Chondrocyte (in vitro differentiated cells): ENCODE measurements at regions not wholly inside any gene's neighbourhood (a gene's known extent, or its start where the extent isn't known, plus 50 kb on each side); places are given as distances from the start of the nearest gene placed in this dataset.

Source experiments
- DNase-seq: peaks from one replicate; pipeline ENCODE4 v3.0.0; 2021; ENCODE audit warnings: mixed read lengths, low spot score
- H3K27ac Mint-ChIP-seq: one replicate; pipeline ENCODE4 v1.8.0; 2021; ENCODE audit warnings: mild to moderate bottlenecking, moderate library complexity, mixed read lengths; ENCODE audit not compliant: unreplicated experiment
- H3K27me3 Mint-ChIP-seq: 2 replicates; pipeline ENCODE4 v1.8.0; 2021; ENCODE audit warnings: low read depth, mixed read lengths
- H3K36me3 Mint-ChIP-seq: 2 replicates; pipeline ENCODE4 v1.8.0; 2021; ENCODE audit warnings: low read depth, mixed read lengths
- H3K4me1 Mint-ChIP-seq: 2 replicates; pipeline ENCODE4 v1.8.0; 2021; ENCODE audit warnings: low read depth, mild to moderate bottlenecking, mixed read lengths
- H3K4me3 Mint-ChIP-seq: one replicate; pipeline ENCODE4 v1.8.0; 2021; ENCODE audit warnings: mild to moderate bottlenecking, moderate library complexity, mixed read lengths; ENCODE audit not compliant: unreplicated experiment
- H3K9me3 Mint-ChIP-seq: 2 replicates; pipeline ENCODE4 v1.8.0; 2021; ENCODE audit warnings: low read depth, mixed read lengths
- TF ChIP-seq, protein P1 (sequence below): fragments of 200-600 bp; sonication (generic); IDR thresholded peaks from 2 replicates; pipeline ENCODE4 v1.5.0; 2021; ENCODE audit warnings: antibody characterized with exemption, mild to moderate bottlenecking, moderate library complexity

DNA sequence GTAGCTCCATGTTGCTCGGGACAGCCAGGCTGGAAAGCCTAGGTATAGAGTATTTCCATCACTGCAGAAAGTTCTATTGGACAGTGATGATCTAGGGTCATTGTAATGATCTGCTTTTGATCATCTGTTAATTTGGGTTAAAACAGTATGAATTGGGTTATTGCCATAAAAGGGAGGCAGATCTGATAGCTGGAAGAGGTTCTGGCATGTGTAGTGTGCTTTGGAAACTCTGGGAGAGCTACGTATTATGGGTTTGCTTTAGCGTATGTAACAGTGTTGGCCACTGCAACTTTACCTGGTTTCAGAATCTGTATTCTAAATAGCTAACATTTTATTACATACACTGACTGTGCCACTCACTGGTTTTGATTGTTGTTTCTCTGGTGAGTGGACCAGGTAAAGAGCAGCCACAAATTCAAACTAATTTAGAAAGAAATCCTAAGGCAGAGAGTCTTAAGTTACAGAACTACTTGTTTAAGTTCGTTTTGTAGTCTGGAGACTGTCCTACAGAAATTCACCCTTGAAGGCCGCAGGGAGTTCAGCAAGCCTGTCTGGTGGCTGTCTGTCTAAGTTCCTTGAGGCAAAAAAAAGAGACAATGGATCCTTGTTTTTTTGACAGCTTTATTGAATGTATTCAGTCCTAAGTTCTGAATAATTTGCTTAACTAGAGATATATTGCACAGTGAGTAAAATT is 300.3 kb downstream of the PRL start:
- Mint-ChIP-seq H3K27ac (peak overlapping the region; percentile 65), H3K27me3 (no peaks in the 10 kb centered on the region), H3K9me3 (no peaks in the 10 kb centered on the region), H3K4me1 (peaks cover 58% of the 10 kb centered on the region), H3K36me3 (no peaks in the 10 kb centered on the region), H3K4me3 (no peak overlapping the region)
- TF ChIP-seq, protein P1, sequence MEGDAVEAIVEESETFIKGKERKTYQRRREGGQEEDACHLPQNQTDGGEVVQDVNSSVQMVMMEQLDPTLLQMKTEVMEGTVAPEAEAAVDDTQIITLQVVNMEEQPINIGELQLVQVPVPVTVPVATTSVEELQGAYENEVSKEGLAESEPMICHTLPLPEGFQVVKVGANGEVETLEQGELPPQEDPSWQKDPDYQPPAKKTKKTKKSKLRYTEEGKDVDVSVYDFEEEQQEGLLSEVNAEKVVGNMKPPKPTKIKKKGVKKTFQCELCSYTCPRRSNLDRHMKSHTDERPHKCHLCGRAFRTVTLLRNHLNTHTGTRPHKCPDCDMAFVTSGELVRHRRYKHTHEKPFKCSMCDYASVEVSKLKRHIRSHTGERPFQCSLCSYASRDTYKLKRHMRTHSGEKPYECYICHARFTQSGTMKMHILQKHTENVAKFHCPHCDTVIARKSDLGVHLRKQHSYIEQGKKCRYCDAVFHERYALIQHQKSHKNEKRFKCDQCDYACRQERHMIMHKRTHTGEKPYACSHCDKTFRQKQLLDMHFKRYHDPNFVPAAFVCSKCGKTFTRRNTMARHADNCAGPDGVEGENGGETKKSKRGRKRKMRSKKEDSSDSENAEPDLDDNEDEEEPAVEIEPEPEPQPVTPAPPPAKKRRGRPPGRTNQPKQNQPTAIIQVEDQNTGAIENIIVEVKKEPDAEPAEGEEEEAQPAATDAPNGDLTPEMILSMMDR: no peak
- no peak for DNase-seq

- H3K4me1 Mint-ChIP-seq: peaks cover 55% of the 10 kb centered on the region
- TF ChIP-seq, protein P1: no peak
- no peak for DNase-seq
- H3K9me3 Mint-ChIP-seq: no peaks in the 10 kb centered on the region
- H3K27me3 Mint-ChIP-seq: no peaks in the 10 kb centered on the region
- H3K4me3 Mint-ChIP-seq: no peak overlapping the region
- no peaks in the 10 kb centered on the region for H3K36me3 Mint-ChIP-seq
- H3K27ac Mint-ChIP-seq: peak overlapping the region; percentile 65
Observed at GRCh38 chr6:21997119-21998037, 299.5 kb downstream of the PRL start.

- Mint-ChIP-seq H3K9me3 (no peaks in the 10 kb centered on the region), H3K4me1 (peaks cover 60% of the 10 kb centered on the region), H3K27ac (peak overlapping the region; percentile 78), H3K36me3 (no peaks in the 10 kb centered on the region), H3K4me3 (no peak overlapping the region), H3K27me3 (no peaks in the 10 kb centered on the region)
- no peak for DNase-seq
- TF ChIP-seq, protein P1: no peak
Observed at GRCh38 chr6:21998582-21998981, 298.3 kb downstream of the PRL start.

DNA sequence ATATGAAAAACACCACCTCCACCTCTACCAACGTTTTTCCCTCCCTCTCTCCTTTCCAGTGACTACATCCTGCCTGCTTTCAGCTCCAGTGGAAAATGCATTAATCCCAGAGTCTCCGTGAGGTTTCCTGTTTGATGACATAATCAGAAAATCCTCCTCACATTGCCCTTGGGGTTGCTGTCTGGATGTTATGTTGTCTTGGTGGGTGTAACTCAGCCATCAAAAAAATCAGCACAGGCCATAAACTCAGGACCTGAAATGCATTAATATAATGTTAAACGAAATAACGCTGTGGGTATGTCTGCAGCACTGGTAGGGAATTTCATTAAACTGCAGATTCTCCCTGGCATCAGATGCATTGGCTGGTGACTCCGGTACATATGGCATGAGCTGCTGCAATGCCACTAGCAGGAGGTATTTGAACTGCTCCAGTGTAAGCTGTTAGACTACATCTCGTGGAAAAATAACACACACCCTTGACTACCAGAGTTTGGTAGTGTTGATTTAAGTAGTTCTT is 297.8 kb downstream of the PRL start:
- Mint-ChIP-seq H3K4me3 (peak overlapping the region; percentile 14), H3K27me3 (no peaks in the 10 kb centered on the region), H3K9me3 (no peaks in the 10 kb centered on the region), H3K4me1 (peaks cover 64% of the 10 kb centered on the region), H3K36me3 (no peaks in the 10 kb centered on the region), H3K27ac (peak overlapping the region; percentile 78)
- TF ChIP-seq, protein P1: peak; percentile 8
- DNase-seq: no peak

DNA sequence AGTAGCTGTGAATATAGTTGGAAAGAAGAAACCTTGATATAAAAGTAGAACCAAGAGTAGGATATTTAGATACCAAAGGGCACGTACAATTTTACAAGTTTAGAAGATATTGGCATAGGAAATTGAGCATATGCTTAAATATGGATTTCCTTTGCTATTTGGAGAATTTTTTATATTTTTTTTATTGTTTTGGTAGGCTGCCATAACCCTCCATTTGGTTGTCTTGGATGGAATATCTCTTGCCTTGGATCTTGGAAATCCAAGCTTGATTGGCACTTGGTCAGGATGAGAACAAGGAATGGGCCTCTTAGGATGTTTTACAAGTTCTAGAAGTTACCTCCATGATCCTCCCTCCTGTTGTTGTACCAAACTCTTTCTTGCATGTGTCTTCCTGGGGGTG is 297.1 kb downstream of the PRL start:
- no peaks in the 10 kb centered on the region for H3K27me3 Mint-ChIP-seq
- peaks cover 64% of the 10 kb centered on the region for H3K4me1 Mint-ChIP-seq
- TF ChIP-seq, protein P1: no peak
- no peaks in the 10 kb centered on the region for H3K9me3 Mint-ChIP-seq
- no peaks in the 10 kb centered on the region for H3K36me3 Mint-ChIP-seq
- peak overlapping the region; percentile 88 for H3K27ac Mint-ChIP-seq
- DNase-seq: no peak
- no peak overlapping the region for H3K4me3 Mint-ChIP-seq
